IgD-negative memory B cell (primary cell): ENCODE measurements at regions not wholly inside any gene's neighbourhood (a gene's known extent, or its start where the extent isn't known, plus 50 kb on each side); places are given as distances from the start of the nearest gene placed in this dataset.
"Not testable (repeated sequence)": the region's sequence is repeated elsewhere in the genome, so short reads cannot be mapped to it uniquely, and the experiment has no call there.

Experiments
- H3K27ac Mint-ChIP-seq, 3 donors: one replicate each; pipeline ENCODE4 v1.8.0; 2020 to 2022; ENCODE audit warnings: mild to moderate bottlenecking in 3 of 3, mixed read lengths in 3 of 3, moderate library complexity in 1 of 3
- H3K27me3 Mint-ChIP-seq: one replicate; pipeline ENCODE4 v1.8.0; 2021; ENCODE audit warnings: mixed read lengths
- H3K36me3 Mint-ChIP-seq: one replicate; pipeline ENCODE4 v1.8.0; 2020; ENCODE audit warnings: mild to moderate bottlenecking, mixed read lengths
- H3K4me1 Mint-ChIP-seq, 3 donors: one replicate each; pipeline ENCODE4 v1.8.0; 2020 to 2022; ENCODE audit warnings: mixed read lengths in 3 of 3, mild to moderate bottlenecking in 1 of 3
- H3K4me3 Mint-ChIP-seq, 4 donors: one replicate each; pipeline ENCODE4 v1.8.0; 2020 to 2022; ENCODE audit warnings: mild to moderate bottlenecking in 4 of 4, mixed read lengths in 4 of 4, moderate library complexity in 3 of 4
- H3K9me3 Mint-ChIP-seq, 3 donors: one replicate each; pipeline ENCODE4 v1.8.0; 2020 to 2021; ENCODE audit warnings: mixed read lengths in 3 of 3, mild to moderate bottlenecking in 1 of 3

DNA sequence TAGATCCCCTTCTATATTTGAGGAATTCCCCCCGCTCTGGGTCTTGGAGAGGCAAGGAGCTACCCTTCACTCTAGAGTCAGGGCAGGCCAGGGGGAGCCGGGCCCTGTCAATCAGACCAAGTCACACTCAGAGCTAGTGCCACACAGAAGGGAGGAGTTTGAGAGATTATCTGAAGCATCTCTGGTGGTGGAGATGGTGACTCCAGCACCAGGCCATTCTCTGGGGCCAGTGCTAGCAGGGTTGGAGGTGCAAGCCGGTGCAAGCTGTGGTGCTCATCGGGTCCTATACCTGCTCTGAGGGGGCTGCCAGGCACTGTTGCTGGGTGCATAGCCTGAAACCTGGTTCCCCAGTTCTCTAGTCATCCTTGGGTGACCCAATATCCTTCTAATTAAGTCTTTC, 201.2 kb downstream of the COPRS start:
- Mint-ChIP-seq H3K4me1 (no peaks in the 10 kb centered on the region), H3K27me3 (peaks cover 20% of the 10 kb centered on the region), H3K9me3 (peaks cover 4 to 7% (median 4%) of the 10 kb centered on the region in 3 donors)

GRCh38 chr17:31654936-31655335, 204.1 kb downstream of the COPRS start:
- Mint-ChIP-seq H3K27ac (no peak overlapping the region), H3K27me3 (peaks cover 23% of the 10 kb centered on the region), H3K4me1 (peaks cover 0 to 2% (median 0%) of the 10 kb centered on the region in 3 donors), H3K9me3 (no peaks in the 10 kb centered on the region), H3K36me3 (peaks cover 2% of the 10 kb centered on the region), H3K4me3 (no peak overlapping the region)

More for the DNA sequence above, 201.2 kb downstream of the COPRS start:
- Mint-ChIP-seq H3K4me3 (no peak overlapping the region), H3K27ac (no peak overlapping the region), H3K36me3 (peaks cover 3% of the 10 kb centered on the region)

DNA sequence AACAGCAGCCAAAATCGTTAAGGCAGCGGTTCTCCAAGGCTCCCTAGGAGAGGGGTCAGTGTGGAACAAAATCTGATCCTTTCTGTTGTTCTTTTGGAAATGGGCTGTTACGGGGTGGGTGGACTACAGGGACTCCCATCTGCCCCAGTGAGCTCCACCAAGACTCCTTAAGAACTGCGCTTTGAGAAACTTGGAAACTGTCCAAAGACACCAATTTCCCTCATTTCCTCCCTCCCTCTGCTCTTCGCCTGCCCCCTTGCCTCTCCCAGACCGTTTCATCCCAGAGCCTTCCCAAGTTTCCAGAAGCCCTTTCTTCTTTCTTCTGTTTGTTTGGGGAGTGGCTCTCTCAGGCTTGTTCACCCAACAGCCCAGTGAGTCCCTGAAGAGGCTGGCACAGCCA, 205.4 kb downstream of the COPRS start:
- H3K4me3 Mint-ChIP-seq = no peak overlapping the region
- H3K9me3 Mint-ChIP-seq = no peaks in the 10 kb centered on the region
- H3K27me3 Mint-ChIP-seq = peaks cover 18% of the 10 kb centered on the region
- H3K4me1 Mint-ChIP-seq = peaks cover 0 to 2% (median 0%) of the 10 kb centered on the region in 3 donors
- peaks cover 2% of the 10 kb centered on the region for H3K36me3 Mint-ChIP-seq
- H3K27ac Mint-ChIP-seq = peak overlapping the region in 1 of 3 donors; percentile 16

DNA sequence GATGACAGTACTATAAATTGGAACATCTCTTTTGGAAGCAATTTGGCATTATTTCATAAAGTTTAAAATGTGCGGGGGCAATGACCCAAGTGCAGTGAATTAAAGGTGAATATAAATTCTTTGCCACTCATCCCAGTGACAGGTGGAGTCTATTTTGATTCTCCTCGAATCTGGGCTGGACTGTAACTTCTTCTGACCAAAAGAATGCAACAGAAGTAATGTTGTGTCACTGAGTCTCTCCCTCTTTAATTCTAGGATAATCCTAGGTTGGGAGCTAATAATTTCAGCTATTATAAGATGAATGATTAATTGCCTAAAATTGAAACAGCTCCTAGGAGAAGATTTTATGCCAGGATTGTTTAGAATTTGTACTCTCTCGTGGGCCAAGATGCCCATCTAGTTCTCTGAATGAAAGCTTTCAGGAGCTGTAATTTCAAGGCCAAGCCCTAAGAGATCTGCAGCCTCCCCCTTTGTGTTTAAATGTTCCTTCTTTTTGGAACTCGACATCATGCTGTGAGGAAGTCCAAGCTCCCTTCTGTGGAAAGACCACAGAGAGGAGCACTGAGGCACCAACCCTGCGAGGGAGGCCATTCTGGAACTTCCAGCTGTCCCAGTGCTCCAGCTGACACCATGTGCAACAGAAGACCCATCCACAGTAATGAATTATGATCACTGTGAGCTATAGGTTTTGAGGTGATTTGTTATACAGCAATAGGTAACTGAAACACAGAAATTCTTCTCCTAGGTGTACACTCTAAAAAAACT, 208.1 kb downstream of the COPRS start:
- peaks cover 2 to 7% (median 4%) of the 10 kb centered on the region in 3 donors for H3K4me1 Mint-ChIP-seq
- H3K27ac Mint-ChIP-seq = no peak overlapping the region

GRCh38 chr17:31649302-31649701, 209.7 kb downstream of the COPRS start:
- H3K4me1 Mint-ChIP-seq = peaks cover 2 to 7% (median 4%) of the 10 kb centered on the region in 3 donors
- H3K27ac Mint-ChIP-seq = no peak overlapping the region
- peaks cover 6 to 8% (median 8%) of the 10 kb centered on the region in 3 donors for H3K9me3 Mint-ChIP-seq
- peaks cover 10% of the 10 kb centered on the region for H3K27me3 Mint-ChIP-seq
- H3K4me3 Mint-ChIP-seq = no peak overlapping the region
- peaks cover 2% of the 10 kb centered on the region for H3K36me3 Mint-ChIP-seq

More for the DNA sequence above, 208.1 kb downstream of the COPRS start:
- Mint-ChIP-seq H3K36me3 (peaks cover 2% of the 10 kb centered on the region), H3K4me3 (no peak overlapping the region), H3K27me3 (peaks cover 12% of the 10 kb centered on the region), H3K9me3 (peaks cover 2 to 4% (median 3%) of the 10 kb centered on the region in 3 donors)

DNA sequence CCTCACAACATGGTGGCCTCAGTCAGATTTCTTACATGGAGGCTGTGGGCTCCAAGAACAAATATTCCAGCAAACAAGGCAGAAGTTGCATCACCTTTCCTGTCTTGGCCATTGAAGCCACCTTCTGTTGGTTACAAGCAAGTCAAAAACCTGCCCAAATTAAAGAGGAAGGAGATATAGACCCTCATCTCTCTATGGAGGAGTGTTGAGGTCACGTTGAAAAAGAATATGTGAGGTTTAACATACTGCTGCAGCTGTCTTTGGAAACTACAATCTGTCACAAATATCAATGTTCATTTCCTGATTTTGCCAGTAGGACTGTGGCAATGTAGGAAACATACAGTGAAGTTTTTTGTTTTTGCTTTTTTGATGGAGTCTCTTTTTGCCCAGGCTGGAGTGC, 211.4 kb downstream of the COPRS start:
- Mint-ChIP-seq H3K9me3 (peaks cover 8 to 9% (median 8%) of the 10 kb centered on the region in 3 donors), H3K27ac (no peak overlapping the region), H3K4me1 (peaks cover 2 to 7% (median 4%) of the 10 kb centered on the region in 3 donors), H3K36me3 (peaks cover 2% of the 10 kb centered on the region), H3K4me3 (peak overlapping the region in 1 of 4 donors; percentile 22), H3K27me3 (peaks cover 7% of the 10 kb centered on the region)

GRCh38 chr17:31646642-31647041, 212.4 kb downstream of the COPRS start:
- no peak overlapping the region for H3K27ac Mint-ChIP-seq
- H3K4me3 Mint-ChIP-seq = no peak overlapping the region
- peaks cover 2% of the 10 kb centered on the region for H3K36me3 Mint-ChIP-seq
- peaks cover 2 to 7% (median 4%) of the 10 kb centered on the region in 3 donors for H3K4me1 Mint-ChIP-seq
- peaks cover 8 to 11% (median 9%) of the 10 kb centered on the region in 3 donors for H3K9me3 Mint-ChIP-seq
- H3K27me3 Mint-ChIP-seq = peaks cover 6% of the 10 kb centered on the region

DNA sequence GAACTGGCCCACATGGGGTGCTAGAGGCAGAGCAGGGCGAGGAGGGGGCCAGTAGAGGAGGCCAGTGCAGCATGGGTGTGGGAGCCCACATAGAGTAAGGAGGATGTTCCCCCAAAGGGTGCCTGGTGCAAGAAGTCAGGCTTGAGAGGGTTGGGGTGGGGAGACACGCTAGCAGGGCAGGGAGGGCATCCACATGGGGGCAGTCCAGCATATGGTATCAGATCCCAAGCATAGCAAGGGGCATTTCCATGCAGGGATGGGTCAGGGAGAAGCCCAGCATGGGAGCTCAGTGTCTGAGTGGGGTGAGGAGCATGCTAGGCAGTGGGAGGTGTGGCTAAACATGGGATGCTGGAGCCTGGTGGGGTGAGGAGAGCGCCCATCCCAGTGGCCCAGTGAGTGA, 213.7 kb downstream of the COPRS start:
- peaks cover 2 to 7% (median 4%) of the 10 kb centered on the region in 3 donors for H3K4me1 Mint-ChIP-seq
- no peak overlapping the region for H3K4me3 Mint-ChIP-seq
- peaks cover 5% of the 10 kb centered on the region for H3K27me3 Mint-ChIP-seq
- H3K36me3 Mint-ChIP-seq = peaks cover 2% of the 10 kb centered on the region
- H3K27ac Mint-ChIP-seq = no peak overlapping the region
- peaks cover 8 to 12% (median 9%) of the 10 kb centered on the region in 3 donors for H3K9me3 Mint-ChIP-seq

DNA sequence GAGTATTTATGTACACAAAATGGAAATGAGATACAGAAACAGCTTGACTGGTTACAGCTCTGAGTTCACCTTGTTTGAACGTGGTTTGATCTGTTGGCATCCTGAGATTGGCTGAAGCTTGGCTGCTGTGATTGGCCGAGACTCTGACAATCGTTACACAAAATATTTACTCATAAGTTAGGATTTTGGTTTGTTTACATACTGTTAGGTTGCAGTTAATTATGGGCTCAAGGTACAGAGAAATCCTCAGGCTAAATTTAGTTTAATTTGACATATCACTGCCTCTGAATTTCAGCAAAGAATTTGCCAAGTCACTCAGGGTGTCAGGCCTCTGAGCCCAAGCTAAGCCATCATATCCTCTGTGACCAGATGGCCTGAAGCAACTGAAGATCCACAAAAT, 227.3 kb downstream of the COPRS start:
- Mint-ChIP-seq H3K27me3 (peaks cover 6% of the 10 kb centered on the region), H3K4me3 (no peak overlapping the region), H3K27ac (no peak overlapping the region), H3K9me3 (peaks cover 1 to 5% (median 2%) of the 10 kb centered on the region in 3 donors), H3K4me1 (no peaks in the 10 kb centered on the region), H3K36me3 (no peaks in the 10 kb centered on the region)

DNA sequence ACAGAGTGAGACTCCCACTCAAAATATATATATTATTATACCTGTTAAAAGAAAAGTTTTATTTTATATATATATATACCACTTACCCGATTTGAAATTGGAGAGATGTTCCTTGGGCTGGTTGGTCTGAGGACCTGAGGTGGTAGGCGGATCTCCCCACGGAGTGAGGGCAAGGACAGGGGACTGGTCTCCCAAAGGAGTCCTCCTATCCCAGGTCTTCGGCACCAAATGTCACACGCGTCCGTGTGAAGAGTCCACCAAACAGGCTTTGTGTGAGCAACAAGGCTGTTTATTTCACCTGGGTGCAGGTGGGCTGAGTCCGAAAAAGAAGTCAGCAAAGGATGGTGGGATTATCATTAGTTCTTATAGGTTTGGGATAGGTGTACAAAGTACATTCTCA, 228.2 kb downstream of the COPRS start:
- H3K27ac Mint-ChIP-seq, H3K9me3 Mint-ChIP-seq, H3K36me3 Mint-ChIP-seq, H3K4me3 Mint-ChIP-seq, H3K4me1 Mint-ChIP-seq, H3K27me3 Mint-ChIP-seq: not testable (repeated sequence)

GRCh38 chr17:31629696-31630470, 229.2 kb downstream of the COPRS start:
- peaks cover 1 to 7% (median 2%) of the 10 kb centered on the region in 3 donors for H3K9me3 Mint-ChIP-seq
- no peak overlapping the region for H3K4me3 Mint-ChIP-seq
- H3K36me3 Mint-ChIP-seq = no peaks in the 10 kb centered on the region
- H3K27me3 Mint-ChIP-seq = peaks cover 6% of the 10 kb centered on the region
- H3K27ac Mint-ChIP-seq = no peak overlapping the region
- no peaks in the 10 kb centered on the region for H3K4me1 Mint-ChIP-seq

- no peaks in the 10 kb centered on the region for H3K4me1 Mint-ChIP-seq
- H3K9me3 Mint-ChIP-seq = peaks cover 0 to 12% (median 2%) of the 10 kb centered on the region in 3 donors
- peaks cover 11% of the 10 kb centered on the region for H3K27me3 Mint-ChIP-seq
- H3K36me3 Mint-ChIP-seq = no peaks in the 10 kb centered on the region
- no peak overlapping the region for H3K27ac Mint-ChIP-seq
- H3K4me3 Mint-ChIP-seq = no peak overlapping the region
Observed at GRCh38 chr17:31627960-31628359, 231.1 kb downstream of the COPRS start.

DNA sequence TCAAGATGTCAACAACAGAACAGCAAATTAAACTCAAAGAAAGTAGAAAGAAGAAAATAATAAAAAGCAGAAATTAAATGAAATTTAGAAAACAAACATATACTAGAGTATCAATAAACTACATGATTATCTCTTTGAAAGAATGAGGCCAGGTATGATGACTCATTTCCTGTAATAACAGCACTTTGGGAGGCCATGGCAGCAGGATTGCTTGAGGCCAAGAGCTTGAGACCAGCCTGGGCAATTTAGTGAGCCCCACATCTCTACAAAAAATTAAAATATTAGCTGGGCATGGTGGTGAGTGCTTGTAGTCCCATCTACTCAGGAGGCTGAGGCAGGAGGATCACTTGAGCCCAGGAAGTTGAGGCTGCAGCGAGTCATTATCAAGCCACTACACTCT, 232.5 kb downstream of the RAB11FIP4 start:
- Mint-ChIP-seq H3K4me3 (no peak overlapping the region), H3K4me1 (no peaks in the 10 kb centered on the region), H3K27me3 (peaks cover 11% of the 10 kb centered on the region), H3K9me3 (peaks cover 2 to 19% (median 2%) of the 10 kb centered on the region in 3 donors), H3K36me3 (no peaks in the 10 kb centered on the region), H3K27ac (no peak overlapping the region)

GRCh38 chr17:31622500-31622899, 231.0 kb downstream of the RAB11FIP4 start:
- Mint-ChIP-seq H3K27me3 (peaks cover 7% of the 10 kb centered on the region), H3K4me3 (no peak overlapping the region), H3K9me3 (peaks cover 2 to 19% (median 2%) of the 10 kb centered on the region in 3 donors), H3K36me3 (no peaks in the 10 kb centered on the region), H3K27ac (no peak overlapping the region), H3K4me1 (no peaks in the 10 kb centered on the region)

DNA sequence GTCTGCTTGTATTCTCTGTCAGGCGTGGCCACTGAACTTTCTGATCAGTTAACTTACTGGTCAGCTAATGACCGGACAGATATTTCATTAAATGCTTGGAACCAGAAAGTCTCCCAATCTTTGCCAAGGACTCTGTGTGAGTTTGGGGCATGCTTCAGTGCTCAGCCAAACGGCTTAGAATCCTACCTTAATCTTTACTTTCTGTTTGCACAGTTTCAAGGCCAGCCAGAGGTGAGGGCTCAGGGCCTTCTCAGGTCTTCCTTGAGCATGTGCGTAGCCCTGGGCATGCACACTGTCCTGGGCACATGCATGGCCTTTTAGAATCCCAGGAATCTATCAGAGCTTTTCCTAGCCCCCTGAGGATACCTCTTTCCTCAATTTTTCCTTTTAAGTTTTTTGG, 230.1 kb downstream of the RAB11FIP4 start:
- H3K36me3 Mint-ChIP-seq = no peaks in the 10 kb centered on the region
- H3K27me3 Mint-ChIP-seq = peaks cover 7% of the 10 kb centered on the region
- H3K27ac Mint-ChIP-seq = no peak overlapping the region
- peaks cover 2 to 19% (median 2%) of the 10 kb centered on the region in 3 donors for H3K9me3 Mint-ChIP-seq
- H3K4me1 Mint-ChIP-seq = no peaks in the 10 kb centered on the region
- no peak overlapping the region for H3K4me3 Mint-ChIP-seq
